ENCODE measurements at regions not wholly inside any gene's neighbourhood (a gene's known extent, or its start where the extent isn't known, plus 50 kb on each side); places are given as distances from the start of the nearest gene placed in this dataset.

GRCh38 chr2:67626656-67627055 is 229.5 kb downstream of the ETAA1 start:
- DNase-seq = no peak

- no peak for DNase-seq
Observed at GRCh38 chr2:67627456-67628207, 230.5 kb downstream of the ETAA1 start.

- DNase-seq = no peak
Observed at GRCh38 chr2:67628892-67629291, 231.8 kb downstream of the ETAA1 start.

GRCh38 chr2:67631483-67631882 is 234.3 kb downstream of the ETAA1 start:
- no peak for DNase-seq

- DNase-seq = no peak
Observed at GRCh38 chr2:67633212-67633856, 236.2 kb downstream of the ETAA1 start.

GRCh38 chr2:67638146-67638545 is 241.0 kb downstream of the ETAA1 start:
- no peak for DNase-seq

- DNase-seq = no peak
Observed at GRCh38 chr2:67641312-67642045, 244.3 kb downstream of the ETAA1 start.

- DNase-seq = no peak
Observed at GRCh38 chr2:67642046-67642382, 244.9 kb downstream of the ETAA1 start.

- no peak for DNase-seq
Observed at GRCh38 chr2:67642961-67643360, 245.8 kb downstream of the ETAA1 start.

GRCh38 chr2:67645280-67646138 is 248.4 kb downstream of the ETAA1 start:
- no peak for DNase-seq

- DNase-seq = no peak
Observed at GRCh38 chr2:67646714-67647333, 249.7 kb downstream of the ETAA1 start.

GRCh38 chr2:67649331-67650261 is 252.5 kb downstream of the ETAA1 start:
- no peak for DNase-seq

- no peak for DNase-seq
Observed at GRCh38 chr2:67650291-67651133, 253.4 kb downstream of the ETAA1 start.

- DNase-seq = no peak
Observed at GRCh38 chr2:67651565-67651964, 254.4 kb downstream of the ETAA1 start.

- no peak for DNase-seq
Observed at GRCh38 chr2:67652679-67653078, 255.5 kb downstream of the ETAA1 start.

GRCh38 chr2:67656875-67657274 is 259.7 kb downstream of the ETAA1 start:
- no peak for DNase-seq

- no peak for DNase-seq
Observed at GRCh38 chr2:67658820-67659219, 261.7 kb downstream of the ETAA1 start.

GRCh38 chr2:67660015-67660602 is 263.0 kb downstream of the ETAA1 start:
- DNase-seq = no peak

- no peak for DNase-seq
Observed at GRCh38 chr2:67660871-67661270, 263.7 kb downstream of the ETAA1 start.

- no peak for DNase-seq
Observed at GRCh38 chr2:67662222-67662621, 265.1 kb downstream of the ETAA1 start.

Data from activated CD4-positive, alpha-beta T cell treated with anti-CD3 and anti-CD28 coated beads, Interleukin-2, amount 50 U/mL, for 1 hour (primary cell).